ENCODE measurements at regions not wholly inside any gene's neighbourhood (a gene's known extent, or its start where the extent isn't known, plus 50 kb on each side); places are given as distances from the start of the nearest gene placed in this dataset.
A peak's percentile ranks its signal among the peaks of the same experiment; 100 is the strongest.

- Mint-ChIP-seq H3K4me1 (no peaks in the 10 kb centered on the region), H3K4me3 (no peak overlapping the region), H3K27ac (no peak overlapping the region), H3K27me3 (peaks cover 51% of the 10 kb centered on the region), H3K9me3 (no peaks in the 10 kb centered on the region)
- ATAC-seq (no peak), DNase-seq (no peak)
Observed at GRCh38 chr14:22699801-22700564, 55.8 kb upstream of the OR6J1 start.

- peaks cover 5 to 7% of the 10 kb centered on the region in 2 donors for H3K9me3 Mint-ChIP-seq
- ATAC-seq (no peak), DNase-seq (no peak)
- peak overlapping the region in 1 of 2 donors; percentile 97 for H3K27ac Mint-ChIP-seq
- peak overlapping the region; percentile 84 to 94 for H3K4me3 Mint-ChIP-seq
- H3K27me3 Mint-ChIP-seq, result peaks cover 38% of the 10 kb centered on the region
- peaks cover 19% of the 10 kb centered on the region for H3K4me1 Mint-ChIP-seq
Observed at GRCh38 chr14:22713631-22713950, 52.9 kb upstream of the OXA1L start.

GRCh38 chr14:22715186-22715812 lies 51.2 kb upstream of the OXA1L start:
- peaks cover 19% of the 10 kb centered on the region for H3K4me1 Mint-ChIP-seq
- ATAC-seq (peak; percentile 57), DNase-seq (peak in 1 of 2 donors; percentile 14)
- H3K27me3 Mint-ChIP-seq, result peaks cover 21% of the 10 kb centered on the region
- H3K9me3 Mint-ChIP-seq, result peaks cover 5 to 7% of the 10 kb centered on the region in 2 donors
- H3K27ac Mint-ChIP-seq, result no peak overlapping the region
- no peak overlapping the region for H3K4me3 Mint-ChIP-seq

GRCh38 chr14:22715890-22716289 lies 50.6 kb upstream of the OXA1L start:
- DNase-seq, result no peak
- Mint-ChIP-seq H3K4me3 (no peak overlapping the region), H3K27ac (no peak overlapping the region), H3K9me3 (peaks cover 5 to 7% of the 10 kb centered on the region in 2 donors), H3K27me3 (peaks cover 15% of the 10 kb centered on the region), H3K4me1 (peaks cover 19% of the 10 kb centered on the region)
- no peak for ATAC-seq

Measured in stimulated activated naive CD8-positive, alpha-beta T cell treated with anti-CD3 and anti-CD28 coated beads, Interleukin-15, amount 100 ng/mL, for 72 hours (primary cell).